Naive thymus-derived CD4-positive, alpha-beta T cell (primary cell): ENCODE measurements at regions not wholly inside any gene's neighbourhood (a gene's known extent, or its start where the extent isn't known, plus 50 kb on each side); places are given as distances from the start of the nearest gene placed in this dataset.

Source experiments
- ATAC-seq: fragments of 150-1000 bp; cut with Tn5 transposase; 2 replicates; pipeline ENCODE4 v1.10.0; 2021; ENCODE audit warnings: mild to moderate bottlenecking, moderate library complexity
- CTCF ChIA-PET: fragments of 350-600 bp; sonication (Branson Sonifier 250); formaldehyde crosslinking; loops from one replicate; lab custom pipeline; 2021; ENCODE audit warnings: antibody characterized with exemption; lab: Charles Lee
- POLR2A ChIA-PET: fragments of 350-600 bp; sonication (Branson Sonifier 250); formaldehyde crosslinking; loops from one replicate; lab custom pipeline; 2021; ENCODE audit warnings: antibody characterized with exemption, inconsistent platforms; lab: Charles Lee
- DNase-seq, 9 donors: peaks; one replicate each; pipeline versions ENCODE4 v3.0.0 to v3.0.0-alpha.2; 2020 to 2022; ENCODE audit warnings: mixed read lengths in 1 of 9
- H3K27ac ChIP-seq: one replicate; pipeline ENCODE4 v1.7.0; 2013; ENCODE audit warnings: mild to moderate bottlenecking, low read depth, low read length, moderate library complexity
- H3K27me3 ChIP-seq, 2 donors: one replicate each; pipeline ENCODE4 v1.7.0; 2013; ENCODE audit warnings: low read length in 2 of 2, mild to moderate bottlenecking in 2 of 2, moderate library complexity in 2 of 2; ENCODE audit not compliant: control insufficient read depth in 2 of 2, insufficient read depth in 2 of 2
- H3K36me3 ChIP-seq, 3 experiments: 1 replicate in 2 of 3; 2 replicates in 1 of 3; pipeline ENCODE4 v1.7.0; 2013; ENCODE audit warnings: low read length in 3 of 3, mild to moderate bottlenecking in 3 of 3, moderate library complexity in 1 of 3; ENCODE audit not compliant: insufficient read depth in 3 of 3, control insufficient read depth in 2 of 3
- H3K4me1 ChIP-seq, 2 donors: one replicate each; pipeline ENCODE4 v1.7.0; 2013; ENCODE audit warnings: low read length in 2 of 2, mild to moderate bottlenecking in 2 of 2, moderate library complexity in 1 of 2; ENCODE audit not compliant: control insufficient read depth in 2 of 2, insufficient read depth in 2 of 2
- H3K4me3 ChIP-seq: 2 replicates; pipeline ENCODE4 v1.7.0; 2013; ENCODE audit warnings: mild to moderate bottlenecking, low read length
- H3K9me3 ChIP-seq, 3 experiments: 1 replicate in 2 of 3; 2 replicates in 1 of 3; pipeline ENCODE4 v1.7.0; 2013; ENCODE audit warnings: low read length in 3 of 3; ENCODE audit not compliant: control insufficient read depth in 2 of 3
- H3K27ac Mint-ChIP-seq, 9 donors: one replicate each; pipeline ENCODE4 v1.8.0; 2020 to 2022; ENCODE audit warnings: mixed read lengths in 9 of 9, mild to moderate bottlenecking in 8 of 9, moderate library complexity in 5 of 9, inconsistent platforms in 2 of 9
- H3K27me3 Mint-ChIP-seq, 5 donors: one replicate each; pipeline ENCODE4 v1.8.0; 2021 to 2022; ENCODE audit warnings: mixed read lengths in 5 of 5, mild to moderate bottlenecking in 1 of 5
- H3K36me3 Mint-ChIP-seq, 5 donors: one replicate each; pipeline ENCODE4 v1.8.0; 2020 to 2022; ENCODE audit warnings: mixed read lengths in 5 of 5, mild to moderate bottlenecking in 3 of 5, inconsistent platforms in 1 of 5
- H3K4me1 Mint-ChIP-seq, 7 donors: one replicate each; pipeline ENCODE4 v1.8.0; 2020 to 2022; ENCODE audit warnings: mixed read lengths in 7 of 7, mild to moderate bottlenecking in 3 of 7, inconsistent platforms in 1 of 7
- H3K4me3 Mint-ChIP-seq, 10 donors: one replicate each; pipeline ENCODE4 v1.8.0; 2020 to 2022; ENCODE audit warnings: mild to moderate bottlenecking in 10 of 10, mixed read lengths in 10 of 10, moderate library complexity in 6 of 10, inconsistent platforms in 2 of 10
- H3K9me3 Mint-ChIP-seq, 11 donors: one replicate each; pipeline ENCODE4 v1.8.0; 2020 to 2022; ENCODE audit warnings: mixed read lengths in 11 of 11, mild to moderate bottlenecking in 4 of 11, inconsistent platforms in 1 of 11, moderate library complexity in 1 of 11
- intact Hi-C, 2 donors: fragments of 100-400 bp; cut with micrococcal nuclease; formaldehyde crosslinking; loops; one replicate each; pipeline ENCODE4 v1.15.1; 2023

DNA sequence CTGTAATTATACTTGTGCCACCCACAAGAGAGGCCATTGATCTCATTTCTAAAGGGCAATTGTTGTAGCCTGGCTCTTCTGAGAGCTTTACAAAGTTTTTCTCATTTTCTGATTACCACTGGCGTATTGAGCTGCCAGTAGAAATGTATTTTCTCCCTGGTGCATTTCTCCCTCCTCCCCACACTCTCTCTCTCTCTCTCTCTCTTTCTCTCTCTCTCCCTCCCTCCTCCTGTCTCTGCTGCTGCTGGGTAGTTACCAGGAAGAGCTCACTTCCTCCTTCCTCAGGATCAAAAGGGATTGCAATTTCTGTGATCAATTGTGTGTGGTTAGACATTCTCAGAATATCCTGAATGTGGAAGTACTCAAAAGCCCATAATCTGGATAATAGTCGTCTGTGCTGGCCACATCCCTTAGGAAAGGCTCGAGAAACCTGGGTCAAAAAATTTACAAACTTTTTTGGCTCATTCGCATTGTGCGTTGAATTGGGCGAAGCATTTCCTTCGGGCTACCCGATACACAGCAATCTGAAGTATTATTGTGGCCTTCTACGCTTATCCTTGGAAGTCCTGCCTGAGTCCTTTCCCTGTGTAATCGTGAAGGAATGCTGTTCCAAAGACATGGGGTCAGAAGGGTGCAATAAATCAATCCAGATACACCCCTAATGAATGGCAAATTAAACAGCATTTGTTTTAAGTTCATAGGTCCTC is 254.8 kb downstream of the MSRB3 start:
- ATAC-seq (no peak), DNase-seq (no peak)
- Histone ChIP-seq H3K36me3 (no peaks in the 10 kb centered on the region), H3K4me1 (no peaks in the 10 kb centered on the region), H3K4me3 (no peak overlapping the region), H3K9me3 (no peaks in the 10 kb centered on the region), H3K27me3 (no peaks in the 10 kb centered on the region), H3K27ac (no peak overlapping the region)
- Mint-ChIP-seq H3K36me3 (no peaks in the 10 kb centered on the region), H3K27ac (no peak overlapping the region), H3K27me3 (peaks cover 0 to 26% (median 5%) of the 10 kb centered on the region in 5 donors), H3K9me3 (peaks cover 0 to 8% (median 0%) of the 10 kb centered on the region in 11 donors), H3K4me1 (peaks cover 0 to 4% (median 0%) of the 10 kb centered on the region in 7 donors), H3K4me3 (no peak overlapping the region)
- intact Hi-C loops, result no loop called here
- ChIA-PET CTCF (no interaction called here), POLR2A (no interaction called here)

- H3K4me1 Mint-ChIP-seq, result peaks cover 0 to 4% (median 0%) of the 10 kb centered on the region in 7 donors
- Histone ChIP-seq H3K27me3 (no peaks in the 10 kb centered on the region), H3K27ac (no peak overlapping the region), H3K36me3 (no peaks in the 10 kb centered on the region), H3K4me1 (no peaks in the 10 kb centered on the region), H3K9me3 (no peaks in the 10 kb centered on the region), H3K4me3 (no peak overlapping the region)
- no peak overlapping the region for H3K27ac Mint-ChIP-seq
- DNase-seq, result no peak
- H3K9me3 Mint-ChIP-seq, result peaks cover 0 to 17% (median 5%) of the 10 kb centered on the region in 11 donors
- H3K27me3 Mint-ChIP-seq, result peaks cover 0 to 26% (median 5%) of the 10 kb centered on the region in 5 donors
- POLR2A ChIA-PET, result no interaction called here
- no peak overlapping the region for H3K4me3 Mint-ChIP-seq
- CTCF ChIA-PET, result no interaction called here
- no peaks in the 10 kb centered on the region for H3K36me3 Mint-ChIP-seq
- intact Hi-C loops, result no loop called here
- ATAC-seq, result no peak
Measured at GRCh38 chr12:65534238-65534841, 255.9 kb downstream of the MSRB3 start.

DNA sequence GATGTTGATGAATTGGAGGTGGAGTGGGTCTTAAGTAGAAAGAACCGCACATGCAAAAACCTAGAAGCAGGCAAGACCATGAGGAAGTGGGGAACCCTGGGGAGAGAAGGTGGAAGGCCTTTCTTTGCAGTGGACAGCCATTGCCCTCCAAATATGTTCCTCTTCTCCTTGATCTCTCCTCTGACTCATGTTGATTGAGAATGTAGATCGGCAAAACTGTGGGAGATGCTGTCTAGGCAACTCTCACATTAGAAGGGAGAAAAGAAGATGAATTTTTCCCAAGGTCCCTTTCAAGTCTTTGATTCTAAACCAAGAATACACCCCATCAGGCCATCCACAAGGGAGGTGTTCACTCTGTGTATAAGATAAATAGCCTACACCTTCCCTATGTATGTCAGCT is 257.5 kb downstream of the MSRB3 start:
- H3K36me3 ChIP-seq, result no peaks in the 10 kb centered on the region
- no peaks in the 10 kb centered on the region for H3K36me3 Mint-ChIP-seq
- no peaks in the 10 kb centered on the region for H3K27me3 ChIP-seq
- DNase-seq (no peak), ATAC-seq (no peak)
- peaks cover 0 to 19% (median 4%) of the 10 kb centered on the region in 5 donors for H3K27me3 Mint-ChIP-seq
- H3K4me1 Mint-ChIP-seq, result peaks cover 0 to 4% (median 0%) of the 10 kb centered on the region in 7 donors
- H3K9me3 Mint-ChIP-seq, result peaks cover 0 to 33% (median 12%) of the 10 kb centered on the region in 11 donors
- POLR2A ChIA-PET, result no interaction called here
- peaks cover 0 to 1% (median 0%) of the 10 kb centered on the region in 3 experiments for H3K9me3 ChIP-seq
- intact Hi-C loops, result no loop called here
- no peak overlapping the region for H3K4me3 ChIP-seq
- no peak overlapping the region for H3K27ac ChIP-seq
- H3K27ac Mint-ChIP-seq, result no peak overlapping the region
- H3K4me1 ChIP-seq, result no peaks in the 10 kb centered on the region
- CTCF ChIA-PET, result no interaction called here
- no peak overlapping the region for H3K4me3 Mint-ChIP-seq

GRCh38 chr12:65536351-65536750 is 257.9 kb downstream of the MSRB3 start:
- peaks cover 0 to 37% (median 13%) of the 10 kb centered on the region in 11 donors for H3K9me3 Mint-ChIP-seq
- Histone ChIP-seq H3K4me1 (no peaks in the 10 kb centered on the region), H3K27ac (no peak overlapping the region), H3K36me3 (no peaks in the 10 kb centered on the region), H3K9me3 (peaks cover 0 to 5% (median 0%) of the 10 kb centered on the region in 3 experiments), H3K4me3 (no peak overlapping the region), H3K27me3 (no peaks in the 10 kb centered on the region)
- DNase-seq (no peak), ATAC-seq (no peak)
- POLR2A ChIA-PET, result no interaction called here
- intact Hi-C loops, result no loop called here
- peaks cover 0 to 19% (median 4%) of the 10 kb centered on the region in 5 donors for H3K27me3 Mint-ChIP-seq
- no peaks in the 10 kb centered on the region for H3K36me3 Mint-ChIP-seq
- no peak overlapping the region for H3K4me3 Mint-ChIP-seq
- H3K4me1 Mint-ChIP-seq, result peaks cover 0 to 4% (median 0%) of the 10 kb centered on the region in 7 donors
- CTCF ChIA-PET, result no interaction called here
- no peak overlapping the region for H3K27ac Mint-ChIP-seq

DNA sequence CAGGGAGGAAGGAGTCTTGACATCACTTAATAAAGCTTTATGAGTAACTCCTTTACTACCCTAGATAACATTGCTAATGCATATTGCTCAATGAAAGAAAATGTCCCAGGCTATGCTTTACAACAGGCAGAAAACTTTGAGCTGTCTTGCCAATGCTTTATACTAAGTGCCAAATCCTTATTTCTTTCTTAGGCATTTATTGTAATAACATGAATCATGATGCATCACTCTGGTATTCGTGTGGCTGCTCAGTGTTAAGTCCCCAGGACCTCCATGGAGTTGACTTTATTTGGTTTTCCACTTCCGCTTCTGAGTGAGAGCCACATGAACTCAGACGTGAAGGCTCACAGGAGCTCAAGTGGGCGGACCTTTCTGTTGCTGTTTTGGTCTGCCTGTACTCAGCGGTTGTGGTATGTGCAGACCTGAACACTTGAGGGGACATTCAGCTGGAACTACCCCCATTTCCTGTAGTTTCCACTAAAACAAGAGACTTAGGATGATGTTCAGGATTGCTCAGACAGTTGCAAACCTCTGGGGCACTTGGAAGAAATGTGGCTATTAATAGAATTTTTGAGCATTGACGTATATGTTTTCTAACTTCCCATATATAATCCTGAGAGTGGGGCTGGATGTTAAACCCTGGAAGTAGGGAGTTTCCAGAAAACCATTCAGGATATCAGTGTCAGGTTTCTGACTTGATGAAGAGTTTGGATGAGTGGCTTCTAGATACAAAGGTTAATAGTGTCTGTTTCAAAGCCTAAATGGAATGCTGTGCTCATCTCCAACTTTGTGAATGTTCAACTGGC is 258.6 kb downstream of the MSRB3 start:
- CTCF ChIA-PET, result no interaction called here
- POLR2A ChIA-PET, result no interaction called here
- H3K27ac Mint-ChIP-seq, result no peak overlapping the region
- no peaks in the 10 kb centered on the region for H3K36me3 Mint-ChIP-seq
- no peaks in the 10 kb centered on the region for H3K36me3 ChIP-seq
- DNase-seq, result no peak
- H3K9me3 ChIP-seq, result peaks cover 0 to 5% (median 0%) of the 10 kb centered on the region in 3 experiments
- H3K4me3 ChIP-seq, result no peak overlapping the region
- intact Hi-C loops, result no loop called here
- H3K27me3 ChIP-seq, result no peaks in the 10 kb centered on the region
- no peak for ATAC-seq
- no peak overlapping the region for H3K27ac ChIP-seq
- H3K4me3 Mint-ChIP-seq, result no peak overlapping the region
- peaks cover 0 to 19% (median 4%) of the 10 kb centered on the region in 5 donors for H3K27me3 Mint-ChIP-seq
- no peaks in the 10 kb centered on the region for H3K4me1 ChIP-seq
- H3K4me1 Mint-ChIP-seq, result peaks cover 0 to 4% (median 0%) of the 10 kb centered on the region in 7 donors
- peaks cover 0 to 37% (median 13%) of the 10 kb centered on the region in 11 donors for H3K9me3 Mint-ChIP-seq

DNA sequence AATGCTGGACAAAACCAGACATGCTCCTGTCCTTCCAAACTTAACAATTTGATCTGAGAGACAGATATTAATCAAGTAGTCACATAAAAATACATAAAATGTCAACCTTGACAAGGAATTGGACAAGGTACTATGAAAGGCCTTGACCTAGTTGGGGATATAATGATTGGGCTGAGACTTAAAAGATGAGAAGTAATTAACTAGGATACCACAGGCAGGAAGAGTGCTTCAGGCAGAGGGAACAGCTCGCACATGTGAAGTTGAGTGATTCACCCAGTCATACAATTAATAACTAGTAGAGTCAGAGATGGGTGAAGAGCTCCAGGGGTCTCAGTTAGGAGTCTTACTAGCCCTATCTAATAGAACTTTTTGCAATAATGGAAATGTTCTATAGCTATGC is 259.5 kb downstream of the MSRB3 start:
- no peak overlapping the region for H3K27ac ChIP-seq
- H3K36me3 ChIP-seq, result no peaks in the 10 kb centered on the region
- ChIA-PET CTCF (no interaction called here), POLR2A (no interaction called here)
- H3K27me3 ChIP-seq, result no peaks in the 10 kb centered on the region
- ATAC-seq (no peak), DNase-seq (no peak)
- intact Hi-C loops, result no loop called here
- no peak overlapping the region for H3K4me3 ChIP-seq
- peaks cover 0 to 5% (median 0%) of the 10 kb centered on the region in 3 experiments for H3K9me3 ChIP-seq
- H3K4me1 ChIP-seq, result no peaks in the 10 kb centered on the region
- Mint-ChIP-seq H3K27ac (no peak overlapping the region), H3K4me3 (no peak overlapping the region), H3K36me3 (no peaks in the 10 kb centered on the region), H3K4me1 (peaks cover 0 to 4% (median 0%) of the 10 kb centered on the region in 7 donors), H3K9me3 (peaks cover 0 to 37% (median 13%) of the 10 kb centered on the region in 11 donors), H3K27me3 (peaks cover 0 to 19% (median 4%) of the 10 kb centered on the region in 5 donors)
